Hepatocyte (in vitro differentiated cells): ENCODE measurements at regions not wholly inside any gene's neighbourhood (a gene's known extent, or its start where the extent isn't known, plus 50 kb on each side); places are given as distances from the start of the nearest gene placed in this dataset.
"Not testable (repeated sequence)": the region's sequence is repeated elsewhere in the genome, so short reads cannot be mapped to it uniquely, and the experiment has no call there.

Source experiments
- DNase-seq: peaks from one replicate; pipeline ENCODE4 v3.0.0-alpha.2; 2016; ENCODE audit warnings: low spot score
- H2AFZ ChIP-seq: fragments of 200-600 bp; sonication (generic); 2 replicates; pipeline ENCODE4 v1.6.0; 2016; ENCODE audit warnings: antibody characterized with exemption, mild to moderate bottlenecking
- H3K27ac ChIP-seq: fragments of 200-600 bp; sonication (generic); 2 replicates; pipeline ENCODE4 v1.5.1; 2016; ENCODE audit warnings: mild to moderate bottlenecking
- H3K27me3 ChIP-seq: fragments of 200-600 bp; sonication (generic); 2 replicates; pipeline ENCODE4 v1.6.1; 2016
- H3K36me3 ChIP-seq: fragments of 200-600 bp; sonication (generic); replicated peaks from 2 replicates; pipeline ENCODE4 v1.5.1; 2016; ENCODE audit warnings: low read depth; ENCODE audit not compliant: insufficient read depth
- H3K4me1 ChIP-seq: fragments of 200-600 bp; sonication (generic); 2 replicates; pipeline ENCODE4 v1.5.1; 2016; ENCODE audit warnings: mild to moderate bottlenecking, moderate library complexity; ENCODE audit not compliant: insufficient read depth
- H3K4me2 ChIP-seq: fragments of 200-600 bp; sonication (generic); 2 replicates; pipeline ENCODE4 v1.6.0; 2016
- H3K4me3 ChIP-seq: fragments of 200-600 bp; sonication (generic); 2 replicates; pipeline ENCODE4 v1.5.1; 2016; ENCODE audit warnings: mild to moderate bottlenecking
- H3K79me2 ChIP-seq: fragments of 200-600 bp; sonication (generic); 2 replicates; pipeline ENCODE4 v1.6.0; 2017; ENCODE audit warnings: mild to moderate bottlenecking
- H3K9me2 ChIP-seq: fragments of 200-600 bp; sonication (generic); replicated peaks from 2 replicates; pipeline ENCODE4 v1.6.0; 2017; ENCODE audit warnings: mild to moderate bottlenecking; ENCODE audit not compliant: insufficient read depth
- H3K9me3 ChIP-seq: fragments of 200-600 bp; sonication (generic); 2 replicates; pipeline ENCODE4 v1.5.1; 2016; ENCODE audit warnings: low read depth, mild to moderate bottlenecking
- H4K20me1 ChIP-seq: fragments of 200-600 bp; sonication (generic); 2 replicates; pipeline ENCODE4 v1.6.0; 2016; ENCODE audit warnings: mild to moderate bottlenecking; ENCODE audit not compliant: insufficient read depth, poor library complexity, severe bottlenecking
- CTCF ChIP-seq: fragments of 200-600 bp; sonication (generic); IDR thresholded peaks from 2 replicates; pipeline ENCODE4 v1.5.1; 2016; ENCODE audit warnings: antibody characterized with exemption, mild to moderate bottlenecking; ENCODE audit not compliant: poor library complexity
- EZH2 ChIP-seq: fragments of 200-600 bp; sonication (generic); IDR thresholded peaks from 2 replicates; pipeline ENCODE4 v1.6.1; 2016; ENCODE audit warnings: antibody characterized with exemption, mild to moderate bottlenecking, borderline replicate concordance
- EZH2phosphoT487 ChIP-seq: fragments of 200-600 bp; sonication (generic); IDR thresholded peaks from one replicate; pipeline ENCODE4 v1.6.1; 2018; ENCODE audit warnings: antibody characterized with exemption, mild to moderate bottlenecking, low read depth, moderate library complexity; ENCODE audit not compliant: unreplicated experiment, severe bottlenecking
- WGBS: methylation state at CpG from one replicate; pipeline ENCODE4 v1.1.6; 2016; ENCODE audit warnings: low lambda C conversion rate; ENCODE audit errors: missing lambda C conversion rate; 5-methylcytosine and 5-hydroxymethylcytosine counted together

GRCh38 chr3:181919375-181919774 lies 207.7 kb downstream of the SOX2 start:
- TF ChIP-seq EZH2 = no peak
- TF ChIP-seq CTCF = no peak
- TF ChIP-seq EZH2phosphoT487 = no peak
- 79% methylated on average over 1 of the region's 1 CpG for WGBS

DNA sequence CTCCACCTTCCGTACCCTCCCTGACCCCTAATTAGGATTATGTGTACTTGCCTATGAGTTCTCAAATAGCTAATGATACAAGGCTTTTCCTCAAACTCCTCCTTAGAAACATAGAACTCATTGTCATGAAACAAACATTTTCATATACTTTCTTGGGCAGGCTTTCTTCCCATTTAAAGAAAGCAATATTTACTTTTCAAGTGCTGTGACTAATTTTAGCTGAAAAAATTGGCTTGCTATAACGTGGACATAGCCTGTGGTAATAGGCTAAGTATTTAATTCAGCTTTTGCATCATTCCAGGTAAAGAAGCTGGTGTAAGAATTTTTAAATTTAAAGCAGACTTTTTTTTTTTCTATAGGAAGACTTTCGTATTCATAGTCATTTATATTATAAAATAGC lies 208.7 kb downstream of the SOX2 start:
- TF ChIP-seq EZH2 (no peak), CTCF (no peak), EZH2phosphoT487 (no peak)
- Histone ChIP-seq H3K4me2 (no peak overlapping the region), H3K27ac (no peak overlapping the region), H3K4me1 (no peaks in the 10 kb centered on the region), H3K79me2 (no peaks in the 10 kb centered on the region), H3K36me3 (no peaks in the 10 kb centered on the region), H2AFZ (no peak overlapping the region), H3K4me3 (no peak overlapping the region), H3K27me3 (no peaks in the 10 kb centered on the region), H4K20me1 (no peaks in the 10 kb centered on the region), H3K9me3 (no peaks in the 10 kb centered on the region), H3K9me2 (no peaks in the 10 kb centered on the region)
- no peak for DNase-seq
- WGBS = 73% methylated on average over 3 of the region's 3 CpGs

More at GRCh38 chr3:181919375-181919774, 207.7 kb downstream of the SOX2 start:
- no peaks in the 10 kb centered on the region for H3K4me1 ChIP-seq
- H4K20me1 ChIP-seq = no peaks in the 10 kb centered on the region
- H3K27ac ChIP-seq = no peak overlapping the region
- H3K4me3 ChIP-seq = no peak overlapping the region
- H3K79me2 ChIP-seq = no peaks in the 10 kb centered on the region
- no peaks in the 10 kb centered on the region for H3K9me3 ChIP-seq
- no peak overlapping the region for H2AFZ ChIP-seq
- DNase-seq = no peak
- H3K36me3 ChIP-seq = no peaks in the 10 kb centered on the region
- no peaks in the 10 kb centered on the region for H3K9me2 ChIP-seq
- no peak overlapping the region for H3K4me2 ChIP-seq
- H3K27me3 ChIP-seq = no peaks in the 10 kb centered on the region

GRCh38 chr3:181921220-181921619 lies 209.5 kb downstream of the SOX2 start:
- 89% methylated on average over 2 of the region's 2 CpGs for WGBS
- no peaks in the 10 kb centered on the region for H3K9me2 ChIP-seq
- H2AFZ ChIP-seq = no peak overlapping the region

GRCh38 chr3:181925841-181926240 lies 214.1 kb downstream of the SOX2 start:
- not testable (repeated sequence) for H3K4me1 ChIP-seq, H3K4me2 ChIP-seq, DNase-seq, H3K27me3 ChIP-seq, H3K4me3 ChIP-seq, H3K79me2 ChIP-seq, H4K20me1 ChIP-seq, H3K36me3 ChIP-seq, H3K9me3 ChIP-seq, H2AFZ ChIP-seq, H3K9me2 ChIP-seq, H3K27ac ChIP-seq
- 95% methylated on average over 23 of the region's 34 CpGs for WGBS

More at GRCh38 chr3:181921220-181921619, 209.5 kb downstream of the SOX2 start:
- no peaks in the 10 kb centered on the region for H3K9me3 ChIP-seq
- no peak for TF ChIP-seq EZH2
- H3K4me1 ChIP-seq = no peaks in the 10 kb centered on the region
- no peak for DNase-seq
- H4K20me1 ChIP-seq = no peaks in the 10 kb centered on the region
- H3K27ac ChIP-seq = no peak overlapping the region
- no peaks in the 10 kb centered on the region for H3K79me2 ChIP-seq
- no peaks in the 10 kb centered on the region for H3K36me3 ChIP-seq
- no peak overlapping the region for H3K4me2 ChIP-seq
- H3K27me3 ChIP-seq = no peaks in the 10 kb centered on the region
- H3K4me3 ChIP-seq = no peak overlapping the region
